AG09309 (cell line): ENCODE measurements at regions not wholly inside any gene's neighbourhood (a gene's known extent, or its start where the extent isn't known, plus 50 kb on each side); places are given as distances from the start of the nearest gene placed in this dataset.

Experiments used
- DNase-seq: peaks from one replicate; pipeline ENCODE4 v3.0.0-alpha.2; 2010; ENCODE audit warnings: low read depth
- H3K4me3 ChIP-seq: 2 replicates; pipeline ENCODE4 v1.5.1; 2011; ENCODE audit warnings: mild to moderate bottlenecking, low read depth, low read length, moderate library complexity; ENCODE audit not compliant: control insufficient read depth
- CTCF ChIP-seq: IDR thresholded peaks from 2 replicates; pipeline ENCODE4 v1.5.1; 2011; ENCODE audit warnings: mild to moderate bottlenecking, low read depth, low read length, inconsistent platforms; ENCODE audit not compliant: insufficient read depth, control insufficient read depth; ENCODE audit errors: missing control alignments

GRCh38 chr6:56350628-56351260 lies 103.4 kb upstream of the COL21A1 start:
- no peak for DNase-seq
- no peak overlapping the region for H3K4me3 ChIP-seq
- no peak for TF ChIP-seq CTCF

GRCh38 chr6:56349194-56349593 lies 101.8 kb upstream of the COL21A1 start:
- no peak for TF ChIP-seq CTCF
- no peak overlapping the region for H3K4me3 ChIP-seq
- DNase-seq, result no peak

- TF ChIP-seq CTCF, result no peak
- no peak overlapping the region for H3K4me3 ChIP-seq
- DNase-seq, result no peak
Observed at GRCh38 chr6:56348578-56348977, 101.2 kb upstream of the COL21A1 start.

GRCh38 chr6:56347526-56347925 lies 100.1 kb upstream of the COL21A1 start:
- no peak for TF ChIP-seq CTCF
- DNase-seq, result no peak

GRCh38 chr6:56346958-56347357 lies 99.6 kb upstream of the COL21A1 start:
- no peak for DNase-seq
- H3K4me3 ChIP-seq, result no peak overlapping the region
- TF ChIP-seq CTCF, result no peak

More at GRCh38 chr6:56347526-56347925, 100.1 kb upstream of the COL21A1 start:
- H3K4me3 ChIP-seq, result no peak overlapping the region

- no peak for DNase-seq
- TF ChIP-seq CTCF, result no peak
- H3K4me3 ChIP-seq, result no peak overlapping the region
Observed at GRCh38 chr6:56345376-56345995, 98.1 kb upstream of the COL21A1 start.
